ENCODE measurements at regions not wholly inside any gene's neighbourhood (a gene's known extent, or its start where the extent isn't known, plus 50 kb on each side); places are given as distances from the start of the nearest gene placed in this dataset.

GRCh38 chr18:28690100-28690499, 513.2 kb upstream of the CDH2 start:
- Histone ChIP-seq H3K36me3 (ENCODE audit: control insufficient read depth in 3 of 3, insufficient read depth in 2 of 3, low read depth in 1 of 3, low read length in 3 of 3) (no peaks in the 10 kb centered on the region), H3K4me3 (ENCODE audit: low read depth in 1 of 3, low read length in 3 of 3) (no peak overlapping the region), H3K9me3 (ENCODE audit: control insufficient read depth in 2 of 2, insufficient read depth in 1 of 2, low read depth in 1 of 2, low read length in 1 of 2) (no peaks in the 10 kb centered on the region), H3K27ac (ENCODE audit: low read depth in 1 of 3, low read length in 2 of 3) (no peak overlapping the region), H3K4me1 (ENCODE audit: control insufficient read depth in 3 of 3, insufficient read depth in 2 of 3, low read depth in 1 of 3, low read length in 2 of 3) (no peaks in the 10 kb centered on the region), H3K27me3 (ENCODE audit: control insufficient read depth in 3 of 3, insufficient read depth in 3 of 3, low read length in 3 of 3) (no peaks in the 10 kb centered on the region)
- 50 to 69% (median 54%) methylated on average over 5 of the region's 5 CpGs for WGBS, 3 donors
- FAIRE-seq (no peak), DNase-seq (no peak)

DNA sequence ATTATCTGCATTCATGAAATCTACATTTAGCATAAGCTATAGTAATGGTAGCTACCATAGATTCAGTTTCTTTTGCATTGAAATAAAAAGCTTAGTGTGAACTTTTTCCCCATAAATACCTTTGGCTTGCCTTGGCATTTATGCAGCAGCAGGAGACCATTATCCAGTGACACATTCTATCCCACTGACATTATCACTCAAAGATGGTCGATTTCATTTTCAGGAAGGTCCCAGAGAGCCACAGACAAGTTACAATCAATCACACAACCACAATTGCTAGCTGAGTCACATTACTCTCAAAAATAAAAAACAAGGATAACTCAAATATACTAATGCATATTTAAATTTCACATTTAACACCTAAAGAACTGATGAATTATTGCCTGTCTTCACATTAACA, 512.7 kb upstream of the CDH2 start:
- H3K27ac ChIP-seq (ENCODE audit: low read depth in 1 of 3, low read length in 2 of 3) = no peak overlapping the region
- 26 to 42% (median 39%) methylated on average over 1 of the region's 1 CpG for whole genome bisulfite sequencing, 3 donors
- DNase-seq = no peak
- no peaks in the 10 kb centered on the region for H3K4me1 ChIP-seq (ENCODE audit: control insufficient read depth in 3 of 3, insufficient read depth in 2 of 3, low read depth in 1 of 3, low read length in 2 of 3)
- FAIRE-seq = no peak
- H3K27me3 ChIP-seq (ENCODE audit: control insufficient read depth in 3 of 3, insufficient read depth in 3 of 3, low read length in 3 of 3) = no peaks in the 10 kb centered on the region
- no peaks in the 10 kb centered on the region for H3K36me3 ChIP-seq (ENCODE audit: control insufficient read depth in 3 of 3, insufficient read depth in 2 of 3, low read depth in 1 of 3, low read length in 3 of 3)
- H3K9me3 ChIP-seq (ENCODE audit: control insufficient read depth in 2 of 2, insufficient read depth in 1 of 2, low read depth in 1 of 2, low read length in 1 of 2) = no peaks in the 10 kb centered on the region
- no peak overlapping the region for H3K4me3 ChIP-seq (ENCODE audit: low read depth in 1 of 3, low read length in 3 of 3)

DNA sequence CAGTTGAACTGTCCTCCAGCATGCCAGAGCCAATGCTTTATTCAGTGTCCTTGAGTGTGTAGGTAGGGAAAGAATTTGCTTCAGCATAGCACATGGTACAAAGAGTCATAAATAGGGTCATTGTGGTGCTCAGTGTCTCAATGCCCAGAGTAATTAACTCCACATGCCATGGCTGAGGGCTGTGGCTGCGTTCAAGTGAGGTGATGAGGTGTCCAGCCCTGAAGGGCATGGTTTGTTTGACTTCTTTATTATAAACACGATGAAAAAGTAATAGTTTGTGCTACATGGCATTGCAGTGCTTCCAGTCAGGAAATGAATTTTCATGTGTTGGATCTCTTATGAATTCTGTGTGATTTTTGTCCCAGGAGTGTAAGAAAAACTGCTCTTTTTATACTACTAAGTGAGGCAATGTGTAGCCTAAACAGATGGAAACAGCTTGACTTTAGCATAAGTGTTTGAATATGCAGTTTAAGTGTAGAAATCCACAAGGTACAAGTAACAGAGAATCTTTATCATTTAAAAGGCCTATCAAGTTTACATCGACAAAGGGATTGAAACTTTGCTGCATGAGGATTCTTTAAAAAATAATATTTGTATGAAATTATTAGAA, 507.9 kb upstream of the CDH2 start:
- Histone ChIP-seq H3K4me3 (ENCODE audit: low read depth in 1 of 3, low read length in 3 of 3) (no peak overlapping the region), H3K27me3 (ENCODE audit: control insufficient read depth in 3 of 3, insufficient read depth in 3 of 3, low read length in 3 of 3) (no peaks in the 10 kb centered on the region), H3K9me3 (ENCODE audit: control insufficient read depth in 2 of 2, insufficient read depth in 1 of 2, low read depth in 1 of 2, low read length in 1 of 2) (no peaks in the 10 kb centered on the region), H3K36me3 (ENCODE audit: control insufficient read depth in 3 of 3, insufficient read depth in 2 of 3, low read depth in 1 of 3, low read length in 3 of 3) (no peaks in the 10 kb centered on the region), H3K27ac (ENCODE audit: low read depth in 1 of 3, low read length in 2 of 3) (no peak overlapping the region), H3K4me1 (ENCODE audit: control insufficient read depth in 3 of 3, insufficient read depth in 2 of 3, low read depth in 1 of 3, low read length in 2 of 3) (no peaks in the 10 kb centered on the region)
- no peak for FAIRE-seq
- no peak for DNase-seq
- WGBS, 3 donors = 54 to 69% (median 58%) methylated on average over 3 of the region's 3 CpGs

- H3K27ac ChIP-seq (ENCODE audit: low read depth in 1 of 3, low read length in 2 of 3) = no peak overlapping the region
- H3K36me3 ChIP-seq (ENCODE audit: control insufficient read depth in 3 of 3, insufficient read depth in 2 of 3, low read depth in 1 of 3, low read length in 3 of 3) = no peaks in the 10 kb centered on the region
- DNase-seq (no peak), FAIRE-seq (no peak)
- H3K4me1 ChIP-seq (ENCODE audit: control insufficient read depth in 3 of 3, insufficient read depth in 2 of 3, low read depth in 1 of 3, low read length in 2 of 3) = no peaks in the 10 kb centered on the region
- no peaks in the 10 kb centered on the region for H3K9me3 ChIP-seq (ENCODE audit: control insufficient read depth in 2 of 2, insufficient read depth in 1 of 2, low read depth in 1 of 2, low read length in 1 of 2)
- H3K27me3 ChIP-seq (ENCODE audit: control insufficient read depth in 3 of 3, insufficient read depth in 3 of 3, low read length in 3 of 3) = no peaks in the 10 kb centered on the region
- no peak overlapping the region for H3K4me3 ChIP-seq (ENCODE audit: low read depth in 1 of 3, low read length in 3 of 3)
Measured at GRCh38 chr18:28682912-28683311, 506.0 kb upstream of the CDH2 start.

DNA sequence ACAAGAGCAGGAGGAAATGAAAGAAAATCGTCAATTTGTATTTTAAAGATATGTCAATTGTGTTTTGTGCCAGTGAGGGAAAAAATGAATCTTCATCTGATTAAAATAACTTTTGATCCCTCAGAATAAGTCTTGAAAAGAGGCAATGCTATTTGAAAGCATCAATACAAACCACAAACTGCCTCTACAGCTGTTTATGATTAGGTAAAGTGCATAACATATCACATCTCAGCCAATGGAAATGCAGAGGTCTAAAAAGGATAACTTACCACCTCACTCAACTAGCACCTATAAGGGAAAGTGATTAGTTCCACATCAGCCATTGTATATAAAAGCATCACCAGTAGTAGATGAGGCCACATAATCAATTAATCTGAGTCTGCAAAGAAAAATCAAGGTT, 492.2 kb upstream of the CDH2 start:
- DNase-seq = no peak
- no peaks in the 10 kb centered on the region for H3K9me3 ChIP-seq (ENCODE audit: control insufficient read depth in 2 of 2, insufficient read depth in 1 of 2, low read depth in 1 of 2, low read length in 1 of 2)
- no peak overlapping the region for H3K4me3 ChIP-seq (ENCODE audit: low read depth in 1 of 3, low read length in 3 of 3)
- H3K36me3 ChIP-seq (ENCODE audit: control insufficient read depth in 3 of 3, insufficient read depth in 2 of 3, low read depth in 1 of 3, low read length in 3 of 3) = no peaks in the 10 kb centered on the region
- H3K27ac ChIP-seq (ENCODE audit: low read depth in 1 of 3, low read length in 2 of 3) = no peak overlapping the region
- WGBS, 3 donors = 81 to 93% (median 89%) methylated on average over 1 of the region's 1 CpG
- FAIRE-seq = no peak
- H3K27me3 ChIP-seq (ENCODE audit: control insufficient read depth in 3 of 3, insufficient read depth in 3 of 3, low read length in 3 of 3) = no peaks in the 10 kb centered on the region
- no peaks in the 10 kb centered on the region for H3K4me1 ChIP-seq (ENCODE audit: control insufficient read depth in 3 of 3, insufficient read depth in 2 of 3, low read depth in 1 of 3, low read length in 2 of 3)

- H3K27me3 ChIP-seq (ENCODE audit: control insufficient read depth in 3 of 3, insufficient read depth in 3 of 3, low read length in 3 of 3) = no peaks in the 10 kb centered on the region
- no peak for FAIRE-seq
- H3K9me3 ChIP-seq (ENCODE audit: control insufficient read depth in 2 of 2, insufficient read depth in 1 of 2, low read depth in 1 of 2, low read length in 1 of 2) = no peaks in the 10 kb centered on the region
- no peak overlapping the region for H3K4me3 ChIP-seq (ENCODE audit: low read depth in 1 of 3, low read length in 3 of 3)
- H3K4me1 ChIP-seq (ENCODE audit: control insufficient read depth in 3 of 3, insufficient read depth in 2 of 3, low read depth in 1 of 3, low read length in 2 of 3) = no peaks in the 10 kb centered on the region
- H3K27ac ChIP-seq (ENCODE audit: low read depth in 1 of 3, low read length in 2 of 3) = no peak overlapping the region
- DNase-seq = no peak
- H3K36me3 ChIP-seq (ENCODE audit: control insufficient read depth in 3 of 3, insufficient read depth in 2 of 3, low read depth in 1 of 3, low read length in 3 of 3) = no peaks in the 10 kb centered on the region
Measured at GRCh38 chr18:28666216-28666615, 489.3 kb upstream of the CDH2 start.

GRCh38 chr18:28657961-28658360, 481.0 kb upstream of the CDH2 start:
- FAIRE-seq (no peak), DNase-seq (no peak)
- Histone ChIP-seq H3K27ac (ENCODE audit: low read depth in 1 of 3, low read length in 2 of 3) (no peak overlapping the region), H3K36me3 (ENCODE audit: control insufficient read depth in 3 of 3, insufficient read depth in 2 of 3, low read depth in 1 of 3, low read length in 3 of 3) (no peaks in the 10 kb centered on the region), H3K4me1 (ENCODE audit: control insufficient read depth in 3 of 3, insufficient read depth in 2 of 3, low read depth in 1 of 3, low read length in 2 of 3) (no peaks in the 10 kb centered on the region), H3K27me3 (ENCODE audit: control insufficient read depth in 3 of 3, insufficient read depth in 3 of 3, low read length in 3 of 3) (no peaks in the 10 kb centered on the region), H3K9me3 (ENCODE audit: control insufficient read depth in 2 of 2, insufficient read depth in 1 of 2, low read depth in 1 of 2, low read length in 1 of 2) (no peaks in the 10 kb centered on the region), H3K4me3 (ENCODE audit: low read depth in 1 of 3, low read length in 3 of 3) (no peak overlapping the region)
- WGBS, 3 donors = 17 to 40% (median 35%) methylated on average over 1 of the region's 1 CpG

DNA sequence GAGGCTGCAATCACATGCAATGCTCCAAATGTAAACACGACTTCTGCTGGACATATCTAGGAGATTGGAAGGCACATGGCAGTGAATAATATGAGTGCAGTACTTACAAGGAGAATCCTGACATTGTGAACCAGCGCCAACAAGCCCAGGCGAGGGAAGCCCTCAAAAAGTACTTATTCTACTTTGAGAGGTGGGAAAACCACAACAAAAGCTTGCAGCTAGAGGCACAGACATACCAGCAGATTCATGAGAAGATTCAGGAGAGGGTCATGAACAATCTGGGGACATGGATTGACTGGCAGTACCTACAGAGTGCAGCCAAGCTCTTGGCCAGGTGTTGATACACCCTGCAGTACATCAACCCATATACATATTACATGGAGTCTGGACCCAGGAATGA, 475.7 kb upstream of the CDH2 start:
- Histone ChIP-seq H3K27me3 (ENCODE audit: control insufficient read depth in 3 of 3, insufficient read depth in 3 of 3, low read length in 3 of 3) (no peaks in the 10 kb centered on the region), H3K4me1 (ENCODE audit: control insufficient read depth in 3 of 3, insufficient read depth in 2 of 3, low read depth in 1 of 3, low read length in 2 of 3) (no peaks in the 10 kb centered on the region), H3K9me3 (ENCODE audit: control insufficient read depth in 2 of 2, insufficient read depth in 1 of 2, low read depth in 1 of 2, low read length in 1 of 2) (no peaks in the 10 kb centered on the region), H3K27ac (ENCODE audit: low read depth in 1 of 3, low read length in 2 of 3) (no peak overlapping the region), H3K4me3 (ENCODE audit: low read depth in 1 of 3, low read length in 3 of 3) (no peak overlapping the region), H3K36me3 (ENCODE audit: control insufficient read depth in 3 of 3, insufficient read depth in 2 of 3, low read depth in 1 of 3, low read length in 3 of 3) (no peaks in the 10 kb centered on the region)
- DNase-seq = no peak
- no peak for FAIRE-seq
- 81 to 85% (median 85%) methylated on average over 3 of the region's 3 CpGs for WGBS, 3 donors

GRCh38 chr18:28651298-28651697, 474.4 kb upstream of the CDH2 start:
- FAIRE-seq (no peak), DNase-seq (no peak)
- Histone ChIP-seq H3K27me3 (ENCODE audit: control insufficient read depth in 3 of 3, insufficient read depth in 3 of 3, low read length in 3 of 3) (no peaks in the 10 kb centered on the region), H3K9me3 (ENCODE audit: control insufficient read depth in 2 of 2, insufficient read depth in 1 of 2, low read depth in 1 of 2, low read length in 1 of 2) (no peaks in the 10 kb centered on the region), H3K4me1 (ENCODE audit: control insufficient read depth in 3 of 3, insufficient read depth in 2 of 3, low read depth in 1 of 3, low read length in 2 of 3) (no peaks in the 10 kb centered on the region), H3K27ac (ENCODE audit: low read depth in 1 of 3, low read length in 2 of 3) (no peak overlapping the region), H3K4me3 (ENCODE audit: low read depth in 1 of 3, low read length in 3 of 3) (no peak overlapping the region), H3K36me3 (ENCODE audit: control insufficient read depth in 3 of 3, insufficient read depth in 2 of 3, low read depth in 1 of 3, low read length in 3 of 3) (no peaks in the 10 kb centered on the region)
- WGBS, 3 donors = 87 to 91% (median 87%) methylated on average over 12 of the region's 12 CpGs

All from small intestine (tissue), 7 donors.